CD4-positive, alpha-beta T cell (primary cell): ENCODE measurements at regions not wholly inside any gene's neighbourhood (a gene's known extent, or its start where the extent isn't known, plus 50 kb on each side); places are given as distances from the start of the nearest gene placed in this dataset.

Source experiments
- ATAC-seq: fragments of 200-7000 bp; cut with Tn5 transposase; one replicate; pipeline ENCODE4 v1.10.0; 2022; ENCODE audit warnings: mild to moderate bottlenecking; ENCODE audit not compliant: poor library complexity
- CTCF ChIA-PET: fragments of 350-600 bp; sonication (Branson Sonifier 250); formaldehyde crosslinking; loops from one replicate; lab custom pipeline; 2021; ENCODE audit warnings: antibody characterized with exemption, inconsistent platforms; lab: Charles Lee
- POLR2A ChIA-PET: fragments of 350-600 bp; sonication (Branson Sonifier 250); formaldehyde crosslinking; loops from one replicate; lab custom pipeline; 2021; ENCODE audit warnings: antibody characterized with exemption, inconsistent platforms; lab: Charles Lee
- DNase-seq, 14 experiments: peaks; one replicate each; pipeline ENCODE4 v3.0.0-alpha.2; 2013 to 2020; ENCODE audit warnings: mixed read lengths in 2 of 14
- H3K27ac ChIP-seq, 2 donors: one replicate each; pipeline versions ENCODE4 v1.5.1 to v1.7.0; 2013; ENCODE audit warnings: low read length in 2 of 2, low read depth in 1 of 2, mild to moderate bottlenecking in 1 of 2
- H3K27me3 ChIP-seq, 2 experiments: 1 replicate in 1 of 2; 2 replicates in 1 of 2; pipeline versions ENCODE4 v1.6.1 to v1.7.0; 2013; ENCODE audit warnings: low read length in 2 of 2, control low read depth in 1 of 2, mild to moderate bottlenecking in 1 of 2, moderate library complexity in 1 of 2; ENCODE audit not compliant: insufficient read depth in 2 of 2, control insufficient read depth in 1 of 2
- H3K36me3 ChIP-seq: one replicate; pipeline ENCODE4 v1.6.1; 2013; ENCODE audit warnings: low read length, control low read depth; ENCODE audit not compliant: insufficient read depth
- H3K4me1 ChIP-seq: one replicate; pipeline ENCODE4 v1.6.1; 2013; ENCODE audit warnings: low read length, control low read depth; ENCODE audit not compliant: insufficient read depth
- H3K4me3 ChIP-seq: one replicate; pipeline ENCODE4 v1.5.1; 2013; ENCODE audit warnings: mild to moderate bottlenecking, low read length, moderate library complexity
- H3K9me3 ChIP-seq, 2 experiments: 1 replicate in 1 of 2; 2 replicates in 1 of 2; pipeline versions ENCODE4 v1.6.1 to v1.7.0; 2013; ENCODE audit warnings: low read length in 2 of 2, mild to moderate bottlenecking in 2 of 2, control low read depth in 1 of 2, moderate library complexity in 1 of 2; ENCODE audit not compliant: control insufficient read depth in 1 of 2, insufficient read depth in 1 of 2
- H3K27ac Mint-ChIP-seq: one replicate; pipeline ENCODE4 v1.8.0; 2020; ENCODE audit warnings: mixed read lengths
- H3K27me3 Mint-ChIP-seq: one replicate; pipeline ENCODE4 v1.8.0; 2021; ENCODE audit warnings: mixed read lengths
- H3K36me3 Mint-ChIP-seq: one replicate; pipeline ENCODE4 v1.8.0; 2021; ENCODE audit warnings: low read depth, mixed read lengths
- H3K4me1 Mint-ChIP-seq: one replicate; pipeline ENCODE4 v1.8.0; 2021; ENCODE audit warnings: low read depth, mixed read lengths
- H3K4me3 Mint-ChIP-seq: one replicate; pipeline ENCODE4 v1.8.0; 2020; ENCODE audit warnings: mild to moderate bottlenecking, mixed read lengths
- H3K9me3 Mint-ChIP-seq: one replicate; pipeline ENCODE4 v1.8.0; 2020; ENCODE audit warnings: mixed read lengths
- CTCF ChIP-seq: fragments of 200-600 bp; IDR thresholded peaks from one replicate; pipeline ENCODE4 v1.8.0; 2022; ENCODE audit warnings: antibody characterized with exemption, mild to moderate bottlenecking
- intact Hi-C, 2 experiments: fragments of 100-400 bp; cut with DNase I in 1 of 2; cut with micrococcal nuclease in 1 of 2; formaldehyde crosslinking; loops; one replicate each; pipeline versions ENCODE4 v1.15.1 to v1.9.0; 2023 to 2025; cut with DNase I, micrococcal nuclease

- no peaks in the 10 kb centered on the region for H3K4me1 ChIP-seq
- TF ChIP-seq CTCF = no peak
- Mint-ChIP-seq H3K27me3 (no peaks in the 10 kb centered on the region), H3K4me1 (no peaks in the 10 kb centered on the region), H3K4me3 (no peak overlapping the region), H3K9me3 (peaks cover 9% of the 10 kb centered on the region), H3K36me3 (no peaks in the 10 kb centered on the region), H3K27ac (no peak overlapping the region)
- H3K4me3 ChIP-seq = no peak overlapping the region
- ChIA-PET POLR2A (no interaction called here), CTCF (interaction anchor here (0.6 kb wide), 1 partner anchor 453 kb away, joined by 3 read pairs; no protein-coding TSS in a partner anchor)
- ATAC-seq (no peak), DNase-seq (no peak)
- peaks cover 7 to 8% of the 10 kb centered on the region in 2 experiments for H3K9me3 ChIP-seq
- no peaks in the 10 kb centered on the region for H3K27me3 ChIP-seq
- intact Hi-C loops = no loop called here
- no peaks in the 10 kb centered on the region for H3K36me3 ChIP-seq
- H3K27ac ChIP-seq = no peak overlapping the region
Measured at GRCh38 chr12:127885954-127886750, 380.8 kb upstream of the TMEM132C start.

GRCh38 chr12:127886827-127887226, 380.1 kb upstream of the TMEM132C start:
- CTCF ChIA-PET = interaction anchor here (0.6 kb wide), 1 partner anchor 453 kb away, joined by 3 read pairs; no protein-coding TSS in a partner anchor

GRCh38 chr12:127888943-127889719, 377.8 kb upstream of the TMEM132C start:
- no peak for DNase-seq
- H3K27me3 ChIP-seq = no peaks in the 10 kb centered on the region
- Mint-ChIP-seq H3K4me1 (no peaks in the 10 kb centered on the region), H3K36me3 (no peaks in the 10 kb centered on the region), H3K27me3 (no peaks in the 10 kb centered on the region), H3K9me3 (peaks cover 9% of the 10 kb centered on the region), H3K27ac (no peak overlapping the region), H3K4me3 (no peak overlapping the region)
- TF ChIP-seq CTCF = no peak
- H3K27ac ChIP-seq = no peak overlapping the region
- H3K9me3 ChIP-seq = peaks cover 7 to 11% of the 10 kb centered on the region in 2 experiments
- no peak overlapping the region for H3K4me3 ChIP-seq
- no peaks in the 10 kb centered on the region for H3K4me1 ChIP-seq
- H3K36me3 ChIP-seq = no peaks in the 10 kb centered on the region
- intact Hi-C loops = no loop called here
- no peak for ATAC-seq
- POLR2A ChIA-PET = no interaction called here
- CTCF ChIA-PET = no interaction called here

More at GRCh38 chr12:127886827-127887226, 380.1 kb upstream of the TMEM132C start:
- Mint-ChIP-seq H3K4me3 (no peak overlapping the region), H3K4me1 (no peaks in the 10 kb centered on the region), H3K27me3 (no peaks in the 10 kb centered on the region), H3K27ac (no peak overlapping the region), H3K36me3 (no peaks in the 10 kb centered on the region), H3K9me3 (peaks cover 9% of the 10 kb centered on the region)
- Histone ChIP-seq H3K27me3 (no peaks in the 10 kb centered on the region), H3K36me3 (no peaks in the 10 kb centered on the region), H3K4me1 (no peaks in the 10 kb centered on the region), H3K27ac (no peak overlapping the region), H3K9me3 (peaks cover 7 to 8% of the 10 kb centered on the region in 2 experiments), H3K4me3 (no peak overlapping the region)
- intact Hi-C loops = no loop called here
- TF ChIP-seq CTCF = no peak
- ATAC-seq (no peak), DNase-seq (no peak)
- POLR2A ChIA-PET = no interaction called here
